Stimulated activated CD8-positive, alpha-beta memory T cell treated with anti-CD3 and anti-CD28 coated beads, Interleukin-15, amount 100 ng/mL, for 1 hour (primary cell): ENCODE measurements at regions not wholly inside any gene's neighbourhood (a gene's known extent, or its start where the extent isn't known, plus 50 kb on each side); places are given as distances from the start of the nearest gene placed in this dataset.

Source experiments
- DNase-seq: peaks from one replicate; pipeline ENCODE4 v3.0.0-alpha.2; 2020; ENCODE audit warnings: low read depth

- no peak for DNase-seq
These were observed 395.9 kb upstream of the CADM1 start for GRCh38 chr11:115900111-115900510.

DNA sequence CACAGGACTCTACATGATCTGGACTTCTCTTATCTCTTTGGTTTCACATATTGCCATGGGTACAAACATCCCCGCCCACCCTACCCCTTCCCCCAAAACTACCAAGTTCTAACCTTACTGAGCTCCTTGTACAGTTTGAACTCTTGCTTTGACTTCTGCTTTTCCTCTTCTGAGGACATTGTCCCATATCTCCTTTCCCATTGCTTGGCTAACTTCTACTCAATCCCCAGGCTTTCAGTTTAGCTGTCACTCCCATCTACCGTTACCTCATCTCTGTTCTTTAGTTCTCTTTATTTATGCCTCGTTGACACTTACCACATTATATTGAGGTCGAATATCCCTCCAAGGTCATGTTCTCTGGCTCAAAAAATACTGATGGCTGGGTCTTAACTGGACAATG lies 393.5 kb upstream of the CADM1 start:
- no peak for DNase-seq

DNA sequence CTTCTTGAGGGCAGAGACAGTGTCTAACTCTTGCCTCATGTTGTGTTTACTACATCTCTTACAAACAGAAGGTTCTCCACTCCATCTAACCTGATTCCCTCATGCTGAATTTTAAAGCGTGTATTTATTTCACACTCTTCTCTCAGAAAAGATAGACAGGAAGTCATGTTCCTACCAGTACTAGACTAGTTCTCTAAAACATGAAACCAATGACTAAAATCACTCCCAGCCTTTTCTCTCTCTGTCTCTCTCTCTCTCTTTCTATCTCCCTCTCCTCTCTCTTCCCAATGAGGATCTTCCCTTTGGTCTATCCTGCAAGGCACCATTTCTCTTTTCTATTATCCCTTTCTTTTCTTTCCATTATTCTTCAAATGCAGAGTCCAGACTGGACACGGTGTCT lies 391.9 kb upstream of the CADM1 start:
- no peak for DNase-seq

DNA sequence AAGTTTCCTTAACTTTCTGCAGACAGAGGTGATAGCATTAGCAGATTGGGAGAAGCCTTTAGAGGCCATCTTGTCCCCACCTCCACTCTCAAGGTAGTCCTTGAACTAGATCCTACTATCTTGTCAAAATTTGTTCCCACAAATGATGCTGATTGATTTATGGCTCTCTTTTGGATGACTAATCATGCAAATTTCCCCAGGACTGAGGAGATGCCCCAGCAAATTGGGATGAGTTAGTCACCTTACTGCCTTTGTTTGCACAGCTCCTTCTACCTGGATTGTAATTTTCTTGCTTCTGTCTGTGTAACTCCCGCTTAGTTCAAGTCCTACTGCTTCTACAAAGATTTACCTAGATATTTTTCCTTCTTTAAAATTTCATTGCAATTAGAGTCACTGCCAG lies 391.4 kb upstream of the CADM1 start:
- DNase-seq: no peak

GRCh38 chr11:115894176-115894575 lies 390.0 kb upstream of the CADM1 start:
- DNase-seq: no peak

DNA sequence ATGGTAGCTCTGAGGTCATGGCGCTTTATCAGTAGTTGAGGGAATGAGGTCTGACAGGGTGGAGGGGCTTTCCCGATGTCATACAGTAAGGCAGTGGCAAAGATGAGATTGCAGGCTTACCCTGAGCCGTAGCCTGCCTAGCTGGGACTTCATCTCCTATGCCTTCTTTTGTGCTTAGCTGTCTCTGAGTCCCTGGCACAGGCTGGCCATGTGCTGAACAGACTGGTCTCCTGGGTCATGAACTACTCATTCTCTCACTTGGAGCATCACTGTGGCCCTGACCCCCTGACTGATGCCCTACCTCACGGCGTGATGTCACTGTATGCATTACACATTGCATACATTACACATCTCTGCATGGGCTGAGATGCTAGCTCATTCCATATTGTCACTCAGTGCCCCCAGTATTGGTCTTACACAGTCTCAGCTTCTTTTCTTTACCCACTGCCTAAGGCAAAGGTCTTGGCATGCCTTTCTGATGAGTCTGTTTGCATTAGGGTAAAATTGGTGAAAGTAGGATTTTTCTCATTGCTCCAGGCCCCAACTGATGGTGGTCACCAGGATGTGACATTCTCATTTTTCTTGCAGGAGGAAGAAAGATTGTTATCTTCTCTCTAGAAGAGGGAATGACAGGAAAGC lies 389.4 kb upstream of the CADM1 start:
- DNase-seq: no peak

DNA sequence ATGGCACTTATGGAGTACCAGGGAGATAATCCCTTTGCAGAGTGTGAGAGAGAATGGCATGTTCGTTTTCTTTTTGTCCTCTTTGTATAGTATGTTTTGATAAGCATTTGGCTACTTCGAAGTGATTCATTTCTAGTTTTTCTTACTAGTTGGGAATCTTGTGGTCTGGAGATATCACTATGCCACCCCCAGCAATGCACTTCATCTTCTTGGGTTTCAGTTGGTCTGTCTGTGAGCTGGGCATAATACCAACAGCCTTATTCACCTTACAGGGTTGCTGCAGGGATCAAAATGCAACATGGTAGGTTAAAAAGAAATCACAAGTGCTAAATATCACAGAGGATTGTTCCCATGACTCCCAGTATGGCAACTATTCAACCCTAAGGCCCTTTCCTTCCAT lies 387.8 kb upstream of the CADM1 start:
- no peak for DNase-seq

DNA sequence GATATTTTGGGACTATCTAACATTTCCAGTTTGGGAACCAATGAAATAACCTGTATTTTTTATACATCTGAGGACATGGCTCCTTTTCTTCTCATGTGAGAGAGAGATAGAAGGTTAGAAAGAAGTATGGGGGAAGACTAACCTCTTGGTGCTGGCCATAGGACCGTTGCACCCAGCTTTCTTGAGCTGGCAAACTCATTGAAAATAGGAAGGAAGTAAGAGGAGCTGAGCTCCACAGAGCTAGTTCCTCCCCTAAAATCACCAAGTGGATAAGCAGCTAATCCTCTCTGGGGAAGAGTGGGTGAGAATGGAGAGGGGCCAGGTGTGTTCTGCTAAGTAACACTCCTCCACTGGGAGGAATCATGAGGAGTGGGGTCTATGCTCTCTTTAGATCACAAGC lies 387.4 kb upstream of the CADM1 start:
- no peak for DNase-seq

- DNase-seq: no peak
These were observed 386.3 kb upstream of the CADM1 start for GRCh38 chr11:115890500-115890899.

DNA sequence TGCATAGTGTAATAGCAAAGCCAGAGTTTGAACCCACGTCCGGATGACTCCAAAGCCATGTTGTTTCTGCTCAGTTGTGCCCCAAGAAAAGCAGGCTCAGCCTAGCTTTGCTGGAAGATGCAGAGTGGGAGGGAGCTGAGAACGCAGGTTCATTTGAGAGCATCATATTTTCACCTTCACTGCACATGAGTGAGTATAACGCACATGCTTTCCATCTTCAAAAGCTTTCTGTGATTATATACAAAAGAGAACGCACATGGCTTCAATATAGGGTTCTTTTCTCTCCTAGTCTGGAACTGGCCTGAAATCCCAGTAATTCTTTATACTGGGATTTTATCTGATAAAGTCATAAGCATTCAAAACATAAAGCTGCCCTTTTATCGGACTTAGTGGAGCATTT lies 385.5 kb upstream of the CADM1 start:
- no peak for DNase-seq

DNA sequence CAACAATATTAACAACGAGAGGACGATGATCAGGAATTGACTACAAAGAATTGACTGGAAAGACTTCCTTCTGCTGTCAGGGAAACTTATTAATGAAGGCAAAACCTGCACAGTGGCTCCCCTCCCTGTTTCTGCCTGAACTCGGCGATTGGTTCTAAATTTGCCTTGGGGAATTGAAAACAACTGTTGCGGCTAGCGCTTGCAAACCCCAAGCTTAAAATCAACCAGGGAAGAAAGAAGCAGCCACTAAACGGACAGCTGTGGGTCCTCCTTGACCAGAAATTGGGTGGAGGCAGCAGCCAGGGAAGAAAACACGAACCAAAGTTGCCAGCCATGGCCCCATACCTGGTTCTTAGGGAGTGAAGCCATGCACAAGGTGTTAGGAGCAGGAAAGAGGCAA lies 383.5 kb upstream of the CADM1 start:
- no peak for DNase-seq

DNA sequence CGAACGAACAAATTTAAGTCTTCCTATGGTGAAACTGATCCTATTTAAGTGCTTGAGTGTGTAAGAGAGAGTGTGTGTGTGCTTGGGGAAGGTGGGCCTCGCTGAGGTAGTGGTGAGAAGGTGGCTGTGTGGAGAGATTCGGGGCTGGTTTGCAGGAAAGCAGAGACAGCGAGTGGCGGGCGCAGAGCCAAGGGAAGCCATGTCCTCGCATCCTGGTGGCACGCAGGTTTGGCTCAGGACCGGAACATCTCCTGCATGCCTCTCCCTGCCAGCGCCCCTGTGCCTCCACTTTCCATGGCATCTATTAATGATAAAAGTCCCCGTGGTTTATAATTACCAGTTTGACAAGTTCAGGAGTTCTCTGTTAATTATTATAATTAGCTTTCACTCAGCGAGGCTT lies 383.1 kb upstream of the CADM1 start:
- no peak for DNase-seq

- DNase-seq: no peak
These were observed 382.2 kb upstream of the CADM1 start for GRCh38 chr11:115886422-115886733.

GRCh38 chr11:115885535-115886421 lies 381.6 kb upstream of the CADM1 start:
- no peak for DNase-seq

DNA sequence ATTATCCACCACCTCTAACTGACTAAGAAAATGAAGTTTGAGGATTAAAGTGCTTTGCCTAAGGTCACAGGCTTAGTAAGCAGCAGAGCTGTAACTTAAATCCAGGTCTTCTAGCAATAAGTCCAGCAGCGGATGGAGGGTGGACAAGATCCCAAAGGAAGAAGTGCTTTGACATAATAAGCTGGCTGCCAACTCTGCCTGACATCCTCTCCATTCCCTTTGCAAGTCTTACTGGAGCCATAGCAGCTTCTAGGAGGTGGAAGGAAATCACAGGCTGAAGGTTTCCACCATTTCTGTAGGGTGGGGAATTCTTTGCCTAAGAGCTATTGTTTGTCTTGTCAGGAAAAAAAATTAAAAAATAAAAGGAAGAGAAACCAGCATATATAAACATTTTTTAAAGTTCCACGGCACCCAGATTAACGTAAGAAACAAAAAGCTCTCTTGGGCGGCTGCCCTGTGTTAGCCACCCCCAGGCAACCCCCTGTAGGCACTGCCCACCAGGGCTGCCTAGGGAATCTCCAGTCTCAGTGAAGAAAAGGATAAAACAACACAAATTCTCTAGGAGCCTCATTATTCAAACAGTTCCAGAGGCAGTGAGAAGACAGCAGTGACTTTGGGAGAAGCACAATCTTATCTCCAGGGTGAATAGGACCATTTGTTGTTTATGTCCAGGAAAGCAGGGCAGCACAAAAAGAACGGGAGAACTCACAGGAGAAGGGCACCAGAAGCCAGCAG lies 380.8 kb upstream of the CADM1 start:
- no peak for DNase-seq

DNA sequence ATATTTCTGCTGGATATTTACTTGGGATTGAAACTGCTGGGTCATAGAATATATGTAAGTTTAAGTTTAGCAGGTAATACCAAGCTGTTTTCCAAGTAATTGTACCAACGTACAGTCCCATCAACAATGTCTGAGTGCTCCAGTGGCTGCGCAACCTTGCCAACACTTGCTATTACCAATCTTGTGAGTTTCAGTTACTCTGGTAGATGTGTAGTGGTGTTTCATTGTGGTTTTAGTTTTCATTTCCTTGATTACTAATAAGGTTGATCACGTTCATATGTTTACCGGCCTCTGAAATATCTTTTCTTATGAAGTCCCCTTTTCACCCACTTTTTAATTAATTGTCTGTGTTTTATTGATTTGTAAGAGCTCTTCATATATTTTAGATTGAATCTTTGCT lies 370.6 kb upstream of the CADM1 start:
- DNase-seq: no peak

GRCh38 chr11:115873813-115874212 lies 369.6 kb upstream of the CADM1 start:
- DNase-seq: no peak

GRCh38 chr11:115872416-115872815 lies 368.2 kb upstream of the CADM1 start:
- no peak for DNase-seq

GRCh38 chr11:115871161-115871760 lies 367.0 kb upstream of the CADM1 start:
- DNase-seq: no peak

DNA sequence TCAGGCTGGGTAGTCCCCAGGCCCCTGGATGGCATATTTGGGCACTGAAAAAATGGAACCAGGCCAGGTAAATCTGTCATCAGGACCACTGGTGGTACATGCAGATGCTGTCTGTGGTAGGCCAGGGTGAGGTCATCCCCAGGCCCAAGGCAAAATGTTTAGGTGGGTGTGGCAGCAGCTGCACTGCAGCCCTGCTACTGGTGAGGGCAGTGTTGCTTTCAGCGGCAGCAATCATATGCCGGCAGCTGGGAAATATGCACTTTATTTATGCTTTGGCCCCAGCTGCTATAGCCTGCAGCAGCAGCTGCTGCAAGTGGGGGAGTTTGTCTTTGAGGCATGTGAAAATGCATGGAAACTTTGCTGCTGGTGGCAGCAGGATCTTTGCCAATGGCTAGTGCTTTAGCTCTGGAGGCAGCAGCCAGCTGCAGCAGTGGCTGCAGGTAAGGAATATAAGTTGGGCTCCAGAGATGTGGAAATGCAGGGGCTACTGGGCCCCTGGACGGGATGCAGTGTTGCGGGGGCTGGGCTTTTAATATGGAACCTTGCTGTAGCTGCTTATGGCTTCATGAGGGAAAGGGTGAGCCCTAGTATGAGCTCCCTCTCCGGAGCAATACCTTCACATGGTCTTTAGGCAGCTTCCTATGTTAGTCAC lies 365.7 kb upstream of the CADM1 start:
- no peak for DNase-seq

DNA sequence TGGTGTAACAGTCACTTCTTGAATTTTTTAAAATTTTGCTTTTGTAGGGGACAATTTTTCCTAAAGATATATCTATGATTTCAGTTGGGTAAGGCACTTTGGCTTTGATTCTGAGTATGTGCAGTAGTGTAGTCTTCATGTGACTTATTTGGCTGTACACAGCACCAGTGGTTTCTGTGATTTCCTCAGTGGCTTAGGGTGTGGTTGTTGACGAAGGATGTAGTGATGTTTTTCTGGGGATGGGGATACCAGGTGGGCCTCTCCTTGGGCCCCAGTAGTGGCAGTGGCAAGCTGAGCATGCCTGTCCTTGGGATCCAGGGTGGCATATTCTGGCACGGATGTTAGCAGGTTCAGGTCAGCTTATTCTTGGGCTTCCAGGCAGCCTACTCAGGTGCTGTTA lies 364.9 kb upstream of the CADM1 start:
- no peak for DNase-seq

GRCh38 chr11:115860246-115860645 lies 356.0 kb upstream of the CADM1 start:
- DNase-seq: no peak
